PC-3 (cell line): ENCODE measurements at regions not wholly inside any gene's neighbourhood (a gene's known extent, or its start where the extent isn't known, plus 50 kb on each side); places are given as distances from the start of the nearest gene placed in this dataset.
"Not testable (repeated sequence)": the region's sequence is repeated elsewhere in the genome, so short reads cannot be mapped to it uniquely, and the experiment has no call there.

Experiments used
- EZH2 ChIP-seq: fragments of 300-600 bp; sonication (generic); IDR thresholded peaks from one replicate; pipeline ENCODE4 v1.6.1; 2017; ENCODE audit warnings: antibody characterized with exemption, mild to moderate bottlenecking, low read length; ENCODE audit not compliant: unreplicated experiment
- EZH2phosphoT487 ChIP-seq: fragments of 300-600 bp; sonication (generic); IDR thresholded peaks from 2 replicates; pipeline ENCODE4 v1.6.1; 2018; ENCODE audit warnings: mild to moderate bottlenecking, antibody characterized with exemption, low read length, borderline replicate concordance
- TF ChIP-seq, protein P1 (sequence below): fragments of 300-600 bp; sonication (generic); conservative IDR thresholded peaks from 2 replicates; pipeline ENCODE4 v1.5.1; 2017; ENCODE audit warnings: antibody characterized with exemption, low read depth, mild to moderate bottlenecking, low read length

- TF ChIP-seq, protein P1, sequence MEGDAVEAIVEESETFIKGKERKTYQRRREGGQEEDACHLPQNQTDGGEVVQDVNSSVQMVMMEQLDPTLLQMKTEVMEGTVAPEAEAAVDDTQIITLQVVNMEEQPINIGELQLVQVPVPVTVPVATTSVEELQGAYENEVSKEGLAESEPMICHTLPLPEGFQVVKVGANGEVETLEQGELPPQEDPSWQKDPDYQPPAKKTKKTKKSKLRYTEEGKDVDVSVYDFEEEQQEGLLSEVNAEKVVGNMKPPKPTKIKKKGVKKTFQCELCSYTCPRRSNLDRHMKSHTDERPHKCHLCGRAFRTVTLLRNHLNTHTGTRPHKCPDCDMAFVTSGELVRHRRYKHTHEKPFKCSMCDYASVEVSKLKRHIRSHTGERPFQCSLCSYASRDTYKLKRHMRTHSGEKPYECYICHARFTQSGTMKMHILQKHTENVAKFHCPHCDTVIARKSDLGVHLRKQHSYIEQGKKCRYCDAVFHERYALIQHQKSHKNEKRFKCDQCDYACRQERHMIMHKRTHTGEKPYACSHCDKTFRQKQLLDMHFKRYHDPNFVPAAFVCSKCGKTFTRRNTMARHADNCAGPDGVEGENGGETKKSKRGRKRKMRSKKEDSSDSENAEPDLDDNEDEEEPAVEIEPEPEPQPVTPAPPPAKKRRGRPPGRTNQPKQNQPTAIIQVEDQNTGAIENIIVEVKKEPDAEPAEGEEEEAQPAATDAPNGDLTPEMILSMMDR: not testable (repeated sequence)
- not testable (repeated sequence) for TF ChIP-seq EZH2phosphoT487, EZH2
Observed at GRCh38 chr4:9076486-9076885, 93.7 kb upstream of the FAM90A26 start.
